WTC11 (cell line): ENCODE measurements at regions not wholly inside any gene's neighbourhood (a gene's known extent, or its start where the extent isn't known, plus 50 kb on each side); places are given as distances from the start of the nearest gene placed in this dataset.

Experiments
- CTCF ChIP-seq: fragments of 200-600 bp; IDR thresholded peaks from 2 replicates; pipeline ENCODE4 v1.8.0; 2022; ENCODE audit warnings: antibody characterized with exemption
- ESRRA ChIP-seq: sonication (generic); formaldehyde crosslinking; IDR thresholded peaks from 2 replicates; pipeline ENCODE4 v1.8.1; 2022; ENCODE audit warnings: mild to moderate bottlenecking, missing genetic modification reagents, borderline replicate concordance

- TF ChIP-seq CTCF: no peak
- TF ChIP-seq ESRRA (CRISPR knock-in tag): no peak
These were observed 246.3 kb downstream of the IRS1 start for GRCh38 chr2:226553333-226553732.
